Spinal cord (tissue), 9 donors: ENCODE measurements at regions not wholly inside any gene's neighbourhood (a gene's known extent, or its start where the extent isn't known, plus 50 kb on each side); places are given as distances from the start of the nearest gene placed in this dataset.

Source experiments
- DNase-seq, 6 donors: peaks; one replicate each; pipeline versions ENCODE4 v3.0.0 to v3.0.0-alpha.2; 2013 to 2015; ENCODE audit warnings: low spot score in 6 of 6, low read depth in 4 of 6
- H3K27ac ChIP-seq: one replicate; pipeline ENCODE4 v1.5.1; 2013; ENCODE audit warnings: low read depth, low read length, control low read depth
- H3K27me3 ChIP-seq: one replicate; pipeline ENCODE4 v1.6.1; 2013; ENCODE audit warnings: low read length; ENCODE audit not compliant: control insufficient read depth, insufficient read depth
- H3K36me3 ChIP-seq: one replicate; pipeline ENCODE4 v1.6.1; 2013; ENCODE audit warnings: low read length; ENCODE audit not compliant: control insufficient read depth, insufficient read depth
- H3K4me1 ChIP-seq: one replicate; pipeline ENCODE4 v1.6.1; 2013; ENCODE audit warnings: low read length; ENCODE audit not compliant: control insufficient read depth, insufficient read depth
- H3K4me3 ChIP-seq: one replicate; pipeline ENCODE4 v1.5.1; 2013; ENCODE audit warnings: low read depth, low read length, control low read depth
- H3K9me3 ChIP-seq: one replicate; pipeline ENCODE4 v1.6.1; 2013; ENCODE audit warnings: low read length; ENCODE audit not compliant: control insufficient read depth, insufficient read depth
- WGBS: methylation state at CpG from one replicate; pipeline ENCODE4 v1.1.5; 2013; ENCODE audit warnings: missing lambda C conversion rate; ENCODE audit not compliant: insufficient coverage; 5-methylcytosine and 5-hydroxymethylcytosine counted together
- donor health status: healthy.

DNA sequence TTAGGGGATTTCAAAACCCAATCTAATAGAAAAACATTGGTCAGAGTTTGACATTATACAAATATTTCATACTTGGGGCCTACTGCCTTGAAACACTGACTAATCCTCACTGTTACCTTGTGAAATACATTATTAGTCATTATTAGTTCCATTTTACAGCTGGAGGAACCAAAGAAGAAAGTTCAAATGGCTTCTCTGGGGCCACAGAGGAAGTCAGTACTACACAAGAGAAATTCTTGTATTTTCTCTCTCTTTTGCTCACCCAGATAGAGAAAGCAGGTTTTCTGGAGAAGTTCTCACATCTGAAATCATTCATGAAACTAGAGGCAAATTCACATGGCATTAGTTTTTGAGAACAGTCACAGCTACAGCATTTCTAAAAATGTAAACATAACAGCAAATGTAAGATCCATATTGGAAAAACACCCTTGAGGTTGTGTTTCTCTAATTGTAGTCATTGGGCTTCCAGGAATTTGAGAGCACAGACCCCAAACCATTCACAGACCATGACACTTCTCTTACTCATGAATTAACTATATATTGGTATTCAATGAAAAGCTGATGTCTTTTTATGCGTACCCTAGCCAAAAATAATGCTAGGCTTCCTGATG lies 83.0 kb downstream of the LLPH start:
- Histone ChIP-seq H3K4me1 (no peaks in the 10 kb centered on the region), H3K9me3 (no peaks in the 10 kb centered on the region), H3K36me3 (no peaks in the 10 kb centered on the region), H3K27me3 (no peaks in the 10 kb centered on the region), H3K27ac (no peak overlapping the region), H3K4me3 (no peak overlapping the region)
- no CpG with 5 or more reads among the region's 1 CpG for WGBS
- DNase-seq, result no peak

GRCh38 chr12:66045506-66045905 lies 85.0 kb downstream of the LLPH start:
- WGBS, result 100% methylated on average over 1 of the region's 3 CpGs
- no peak overlapping the region for H3K27ac ChIP-seq
- H3K36me3 ChIP-seq, result no peaks in the 10 kb centered on the region
- no peaks in the 10 kb centered on the region for H3K9me3 ChIP-seq
- H3K4me1 ChIP-seq, result no peaks in the 10 kb centered on the region
- no peak overlapping the region for H3K4me3 ChIP-seq
- no peak for DNase-seq
- no peaks in the 10 kb centered on the region for H3K27me3 ChIP-seq

DNA sequence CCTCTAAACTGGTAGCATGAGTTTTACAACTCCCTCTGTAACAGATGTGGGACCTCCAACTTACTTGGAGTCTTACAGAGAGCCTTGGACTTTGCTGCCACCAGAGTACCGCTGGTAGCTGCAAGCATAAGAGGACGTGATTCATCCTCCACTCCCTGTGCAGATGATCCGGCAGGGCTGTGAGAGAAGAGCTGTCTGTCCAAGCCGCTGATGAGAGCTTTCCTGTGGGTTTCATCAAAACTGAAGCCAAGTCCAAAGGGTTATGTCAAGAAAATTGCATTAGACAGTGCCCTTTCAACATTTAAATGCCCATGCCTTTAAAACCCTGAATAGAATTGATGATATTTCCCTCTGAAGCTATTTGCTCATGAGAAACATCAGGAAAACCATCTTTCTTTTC lies 85.8 kb downstream of the LLPH start:
- Histone ChIP-seq H3K27ac (no peak overlapping the region), H3K9me3 (no peaks in the 10 kb centered on the region), H3K4me3 (no peak overlapping the region), H3K27me3 (no peaks in the 10 kb centered on the region), H3K36me3 (no peaks in the 10 kb centered on the region), H3K4me1 (no peaks in the 10 kb centered on the region)
- WGBS, result 96% methylated on average over 4 of the region's 4 CpGs
- no peak for DNase-seq

- no peak for DNase-seq
- Histone ChIP-seq H3K36me3 (no peaks in the 10 kb centered on the region), H3K27me3 (no peaks in the 10 kb centered on the region), H3K4me1 (no peaks in the 10 kb centered on the region), H3K27ac (no peak overlapping the region), H3K9me3 (no peaks in the 10 kb centered on the region), H3K4me3 (no peak overlapping the region)
- 100% methylated on average over 1 of the region's 3 CpGs for WGBS
These were observed 87.5 kb downstream of the LLPH start for GRCh38 chr12:66043035-66043434.

DNA sequence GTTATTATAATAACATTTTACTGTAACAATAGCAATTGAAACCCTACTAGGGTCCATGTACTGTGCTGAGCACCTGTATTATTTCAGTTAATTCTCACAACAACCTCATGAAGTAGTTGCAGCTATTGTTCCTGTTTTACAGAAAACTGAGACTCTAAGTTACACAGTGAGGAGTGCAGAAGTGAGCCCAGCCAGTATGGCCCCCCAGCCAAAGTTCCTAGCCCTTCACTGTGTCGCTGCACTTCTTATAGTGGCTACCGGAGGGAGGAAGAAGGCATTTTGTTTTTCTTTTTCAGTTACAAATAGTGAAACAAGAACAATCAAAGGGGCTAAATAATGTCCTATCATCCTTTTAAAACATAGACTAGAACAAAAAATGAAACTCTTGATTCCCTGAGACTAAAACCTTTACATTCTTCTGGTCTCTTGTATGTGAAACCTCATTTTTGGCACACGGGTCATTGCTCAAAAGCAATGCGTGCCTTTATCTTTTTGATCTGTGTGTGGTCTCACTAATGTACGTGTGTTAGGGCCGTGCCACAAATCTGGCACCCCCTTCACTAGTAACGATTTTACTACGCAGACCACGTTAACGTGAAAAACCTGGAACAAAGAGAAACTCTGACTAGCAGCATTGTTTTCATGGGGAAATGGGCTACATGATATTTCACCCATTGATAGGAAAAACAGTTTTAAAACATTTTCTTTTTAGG lies 88.7 kb downstream of the LLPH start:
- H3K4me3 ChIP-seq, result no peak overlapping the region
- WGBS, result 35% methylated on average over 3 of the region's 10 CpGs

GRCh38 chr12:66036317-66036716 lies 94.2 kb downstream of the LLPH start:
- H3K27me3 ChIP-seq, result no peaks in the 10 kb centered on the region
- no peaks in the 10 kb centered on the region for H3K36me3 ChIP-seq
- no peak overlapping the region for H3K4me3 ChIP-seq
- no peak overlapping the region for H3K27ac ChIP-seq
- no peaks in the 10 kb centered on the region for H3K4me1 ChIP-seq
- H3K9me3 ChIP-seq, result no peaks in the 10 kb centered on the region
- no peak for DNase-seq
- 21% methylated on average over 1 of the region's 4 CpGs for WGBS

More for the DNA sequence above, 88.7 kb downstream of the LLPH start:
- DNase-seq, result peak in 1 of 6 donors; percentile 19
- H3K27ac ChIP-seq, result no peak overlapping the region
- H3K9me3 ChIP-seq, result no peaks in the 10 kb centered on the region
- H3K36me3 ChIP-seq, result no peaks in the 10 kb centered on the region
- H3K4me1 ChIP-seq, result no peaks in the 10 kb centered on the region
- no peaks in the 10 kb centered on the region for H3K27me3 ChIP-seq

DNA sequence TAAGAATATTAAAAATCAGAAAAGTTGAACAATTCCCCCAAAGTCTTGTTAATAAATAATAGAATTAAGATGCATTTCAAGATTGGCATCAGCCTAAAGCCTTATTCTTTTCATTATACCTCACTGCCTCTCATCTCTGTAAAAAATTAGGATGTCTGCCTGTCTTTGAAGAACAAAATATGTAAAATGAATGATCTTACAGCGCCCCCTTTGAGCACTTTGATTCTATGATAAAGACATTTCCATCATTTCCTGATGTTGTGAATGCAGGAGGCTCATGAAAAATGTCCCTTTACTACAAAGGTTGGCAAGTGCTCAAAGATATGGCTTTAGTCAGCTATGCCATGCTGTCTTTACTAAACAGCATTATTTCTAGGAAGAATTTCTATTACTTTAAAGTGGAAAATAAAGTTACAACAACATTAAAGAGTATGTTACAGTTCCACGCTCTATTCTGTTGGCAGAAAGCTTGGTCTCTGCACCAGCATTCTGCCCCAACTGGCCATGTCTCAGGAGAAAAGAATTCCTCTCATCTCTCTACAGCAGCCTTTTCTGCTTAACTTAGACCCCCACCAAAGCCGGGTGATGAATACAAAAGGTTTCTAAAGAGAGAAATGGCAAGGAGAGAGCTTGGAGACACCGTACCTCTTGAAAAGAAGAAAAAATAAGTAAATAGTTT lies 95.1 kb downstream of the LLPH start:
- Histone ChIP-seq H3K4me3 (no peak overlapping the region), H3K9me3 (no peaks in the 10 kb centered on the region), H3K4me1 (no peaks in the 10 kb centered on the region), H3K27me3 (no peaks in the 10 kb centered on the region), H3K27ac (no peak overlapping the region), H3K36me3 (no peaks in the 10 kb centered on the region)
- peak in 2 of 6 donors; percentile 36 to 57 for DNase-seq
- no CpG with 5 or more reads among the region's 4 CpGs for WGBS

DNA sequence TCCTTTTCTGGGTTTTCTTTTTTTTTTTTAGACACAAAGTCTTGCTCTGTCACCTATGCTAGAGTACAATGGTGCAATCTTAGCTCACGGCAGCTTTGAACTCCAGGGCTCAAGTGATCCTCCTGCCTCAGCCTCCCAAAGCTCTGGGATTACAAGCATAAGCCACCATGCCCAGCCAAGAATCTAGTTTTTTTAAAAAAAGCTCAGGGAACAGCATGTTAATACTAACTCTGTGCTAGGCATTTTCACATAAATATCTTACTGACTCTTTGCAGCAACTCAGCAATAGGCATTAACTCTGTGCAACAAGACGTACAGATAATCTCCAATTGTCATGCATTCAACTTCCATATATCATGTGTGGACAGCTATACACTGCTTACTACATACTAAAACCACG lies 97.4 kb downstream of the LLPH start:
- no peak overlapping the region for H3K27ac ChIP-seq

GRCh38 chr12:66032739-66033138 lies 97.8 kb downstream of the LLPH start:
- WGBS, result no CpG with 5 or more reads among the region's 2 CpGs
- H3K4me1 ChIP-seq, result no peaks in the 10 kb centered on the region
- no peaks in the 10 kb centered on the region for H3K27me3 ChIP-seq
- H3K9me3 ChIP-seq, result no peaks in the 10 kb centered on the region
- no peak overlapping the region for H3K4me3 ChIP-seq
- no peak overlapping the region for H3K27ac ChIP-seq
- DNase-seq, result no peak
- H3K36me3 ChIP-seq, result no peaks in the 10 kb centered on the region

More for the DNA sequence above, 97.4 kb downstream of the LLPH start:
- Histone ChIP-seq H3K27me3 (no peaks in the 10 kb centered on the region), H3K4me3 (no peak overlapping the region), H3K9me3 (no peaks in the 10 kb centered on the region), H3K36me3 (no peaks in the 10 kb centered on the region), H3K4me1 (no peaks in the 10 kb centered on the region)
- DNase-seq, result no peak
- 47% methylated on average over 2 of the region's 3 CpGs for WGBS
